CD4-positive, alpha-beta T cell treated with Interferon alpha-2 for 1 hour (primary cell): ENCODE measurements at regions not wholly inside any gene's neighbourhood (a gene's known extent, or its start where the extent isn't known, plus 50 kb on each side); places are given as distances from the start of the nearest gene placed in this dataset.

Experiments
- DNase-seq, 2 donors: peaks; one replicate each; pipeline ENCODE4 v3.0.0-alpha.2; 2020 to 2022

GRCh38 chr20:60937585-60937984, 314.5 kb upstream of the CDH4 start:
- no peak for DNase-seq

GRCh38 chr20:60941379-60941778, 310.7 kb upstream of the CDH4 start:
- DNase-seq: no peak

GRCh38 chr20:60947819-60948218, 304.2 kb upstream of the CDH4 start:
- DNase-seq: no peak

GRCh38 chr20:60948224-60948623, 303.8 kb upstream of the CDH4 start:
- DNase-seq: no peak

- DNase-seq: no peak
These were observed 301.5 kb upstream of the CDH4 start for GRCh38 chr20:60950561-60950960.

GRCh38 chr20:60950974-60951373, 301.1 kb upstream of the CDH4 start:
- DNase-seq: no peak

GRCh38 chr20:60952861-60953260, 299.2 kb upstream of the CDH4 start:
- no peak for DNase-seq

GRCh38 chr20:60953321-60953720, 298.7 kb upstream of the CDH4 start:
- no peak for DNase-seq

GRCh38 chr20:60955706-60956105, 296.4 kb upstream of the CDH4 start:
- no peak for DNase-seq

- no peak for DNase-seq
These were observed 295.9 kb upstream of the CDH4 start for GRCh38 chr20:60956194-60956593.

- DNase-seq: no peak
These were observed 294.4 kb upstream of the CDH4 start for GRCh38 chr20:60957621-60958020.

GRCh38 chr20:60959971-60960370, 292.1 kb upstream of the CDH4 start:
- DNase-seq: no peak

- DNase-seq: no peak
These were observed 291.6 kb upstream of the CDH4 start for GRCh38 chr20:60960500-60960899.

GRCh38 chr20:60961551-60961950, 290.5 kb upstream of the CDH4 start:
- DNase-seq: no peak

- DNase-seq: no peak
These were observed 289.6 kb upstream of the CDH4 start for GRCh38 chr20:60962367-60963045.

- DNase-seq: no peak
These were observed 288.9 kb upstream of the CDH4 start for GRCh38 chr20:60963146-60963545.

- DNase-seq: no peak
These were observed 287.1 kb upstream of the CDH4 start for GRCh38 chr20:60964911-60965310.

GRCh38 chr20:60966031-60966430, 286.0 kb upstream of the CDH4 start:
- no peak for DNase-seq

GRCh38 chr20:60966766-60967165, 285.3 kb upstream of the CDH4 start:
- DNase-seq: no peak

GRCh38 chr20:60967431-60968316, 284.4 kb upstream of the CDH4 start:
- DNase-seq: no peak

GRCh38 chr20:60968853-60969720, 283.0 kb upstream of the CDH4 start:
- DNase-seq: no peak

- no peak for DNase-seq
These were observed 281.5 kb upstream of the CDH4 start for GRCh38 chr20:60970601-60971000.

GRCh38 chr20:60974022-60974421, 278.0 kb upstream of the CDH4 start:
- DNase-seq: no peak
